HCT116 (cell line): ENCODE measurements at regions not wholly inside any gene's neighbourhood (a gene's known extent, or its start where the extent isn't known, plus 50 kb on each side); places are given as distances from the start of the nearest gene placed in this dataset.

Source experiments
- ATAC-seq: fragments of 200-7000 bp; cut with Tn5 transposase; 2 replicates; pipeline ENCODE4 v1.9.1; 2020; ENCODE audit warnings: mild to moderate bottlenecking, moderate library complexity
- BruUV-seq: library from RNA; stranded (reverse); fragments of 400-500 nt; replicated peaks from 2 replicates; lab custom pipeline; 2021; lab: Mats Ljungman, UMichigan
- CTCF ChIA-PET: fragments of 300-600 bp; sonication (Branson Sonifier 250); formaldehyde crosslinking; loops from one replicate; lab custom pipeline; 2021; ENCODE audit warnings: antibody characterized with exemption; lab: Charles Lee
- POLR2A ChIA-PET: fragments of 300-600, 350-600 bp; sonication (Branson Sonifier 250); formaldehyde crosslinking; loops from one replicate; lab custom pipeline; 2021; ENCODE audit warnings: antibody characterized with exemption; lab: Charles Lee
- RAD21 ChIA-PET, 2 experiments: fragments of 300-600 bp; sonication (Branson Sonifier 250); formaldehyde crosslinking; loops; one replicate each; lab custom pipeline; 2023; ENCODE audit warnings: low total read pairs in 2 of 2; ENCODE audit not compliant: uncharacterized antibody in 2 of 2, unreplicated experiment in 2 of 2, low non-redundant PET in 1 of 2; lab: Charles Lee
- DNase-seq: peaks from one replicate; pipeline ENCODE4 v3.0.0-alpha.2; 2010; ENCODE audit warnings: low read depth, low spot score
- H2AFZ ChIP-seq: fragments of 200-600 bp; shearing (Covaris generic), sonication (generic); 2 replicates; pipeline ENCODE4 v1.6.1; 2017; ENCODE audit warnings: low read depth, mixed run types, mixed read lengths, antibody characterized with exemption, low read length; ENCODE audit not compliant: poor library complexity, severe bottlenecking
- H3K27ac ChIP-seq: 2 replicates; pipeline ENCODE4 v1.5.1; 2012; ENCODE audit warnings: low read depth, low read length
- H3K27me3 ChIP-seq: fragments of 200-600 bp; sonication (generic); 2 replicates; pipeline ENCODE4 v1.6.1; 2016; ENCODE audit warnings: mixed run types, low read length, mixed read lengths; ENCODE audit not compliant: insufficient read depth
- H3K36me3 ChIP-seq, 2 experiments: fragments of 200-500 bp in 1 of 2; fragments of 200-600 bp in 1 of 2; sonication (Bioruptor generic) in 1 of 2; sonication (generic) in 1 of 2; 2 replicates each; pipeline versions ENCODE4 v1.5.1 to v1.6.1; 2014 to 2016; ENCODE audit warnings: low read length in 2 of 2, inconsistent platforms in 1 of 2, mixed read lengths in 1 of 2, mixed run types in 1 of 2; ENCODE audit not compliant: insufficient read depth in 2 of 2, control insufficient read depth in 1 of 2
- H3K4me1 ChIP-seq, 2 experiments: fragments of 200-600 bp in 1 of 2; sonication (generic) in 1 of 2; 2 replicates each; pipeline versions ENCODE4 v1.5.1 to v1.6.1; 2012 to 2017; ENCODE audit warnings: low read length in 2 of 2, inconsistent platforms in 1 of 2, mild to moderate bottlenecking in 1 of 2, mixed read lengths in 1 of 2, mixed run types in 1 of 2, moderate library complexity in 1 of 2; ENCODE audit not compliant: insufficient read depth in 2 of 2, control insufficient read depth in 1 of 2
- H3K4me2 ChIP-seq: fragments of 200-600 bp; sonication (generic); 2 replicates; pipeline ENCODE4 v1.6.1; 2017; ENCODE audit warnings: mixed run types, low read length, mixed read lengths
- H3K4me3 ChIP-seq, 2 experiments: fragments of 200-600 bp in 1 of 2; sonication (generic) in 1 of 2; replicated peaks in 1 of 2; 2 replicates each; pipeline ENCODE4 v1.5.1; 2011 to 2016; ENCODE audit warnings: low read length in 2 of 2, control low read depth in 1 of 2, low read depth in 1 of 2, mild to moderate bottlenecking in 1 of 2, mixed read lengths in 1 of 2, mixed run types in 1 of 2
- H3K79me2 ChIP-seq: fragments of 200-600 bp; sonication (generic); 2 replicates; pipeline ENCODE4 v1.6.1; 2017; ENCODE audit warnings: mild to moderate bottlenecking, mixed run types, low read length, moderate library complexity, mixed read lengths; ENCODE audit not compliant: insufficient read depth
- H3K9ac ChIP-seq: fragments of 200-600 bp; sonication (generic); 2 replicates; pipeline ENCODE4 v1.6.1; 2016; ENCODE audit warnings: low read length, mixed read lengths
- H3K9me2 ChIP-seq: fragments of 200-600 bp; sonication (generic), shearing (Covaris generic); 2 replicates; pipeline ENCODE4 v1.6.1; 2017; ENCODE audit warnings: mixed run types, mild to moderate bottlenecking, moderate library complexity; ENCODE audit not compliant: insufficient read depth
- H3K9me3 ChIP-seq, 2 experiments: fragments of 200-500 bp in 1 of 2; fragments of 200-600 bp in 1 of 2; sonication (Bioruptor generic) in 1 of 2; sonication (generic) in 1 of 2; 2 replicates each; pipeline ENCODE4 v1.6.1; 2014 to 2017; ENCODE audit warnings: low read length in 2 of 2, mixed read lengths in 2 of 2, inconsistent platforms in 1 of 2, low read depth in 1 of 2, mild to moderate bottlenecking in 1 of 2, mixed run types in 1 of 2, moderate library complexity in 1 of 2; ENCODE audit not compliant: control insufficient read depth in 1 of 2, insufficient read depth in 1 of 2
- H4K20me1 ChIP-seq: fragments of 200-600 bp; sonication (generic), shearing (Covaris generic); 2 replicates; pipeline ENCODE4 v1.6.1; 2017; ENCODE audit warnings: mixed run types, mild to moderate bottlenecking, moderate library complexity; ENCODE audit not compliant: insufficient read depth
- CBX3 ChIP-seq: IDR thresholded peaks from 2 replicates; pipeline ENCODE4 v1.6.1; 2012; ENCODE audit warnings: low read depth
- CEBPB ChIP-seq: IDR thresholded peaks from 2 replicates; pipeline ENCODE4 v1.6.1; 2012; ENCODE audit warnings: low read depth
- EGR1 ChIP-seq: IDR thresholded peaks from 2 replicates; pipeline ENCODE4 v1.6.1; 2012; ENCODE audit warnings: low read depth
- ELF1 ChIP-seq: IDR thresholded peaks from 2 replicates; pipeline ENCODE4 v1.6.1; 2012; ENCODE audit warnings: low read depth, borderline replicate concordance
- EZH2 ChIP-seq: fragments of 200-600 bp; sonication (generic); IDR thresholded peaks from 2 replicates; pipeline ENCODE4 v1.6.1; 2017; ENCODE audit warnings: antibody characterized with exemption, mixed run types
- EZH2phosphoT487 ChIP-seq: fragments of 200-600 bp; IDR thresholded peaks from 2 replicates; pipeline ENCODE4 v1.6.1; 2018; ENCODE audit warnings: antibody characterized with exemption, borderline replicate concordance
- FOSL1 ChIP-seq: IDR thresholded peaks from 2 replicates; pipeline ENCODE4 v1.6.1; 2012; ENCODE audit warnings: low read depth
- JUND ChIP-seq: IDR thresholded peaks from 2 replicates; pipeline ENCODE4 v1.6.1; 2012
- POLR2AphosphoS5 ChIP-seq: IDR thresholded peaks from 2 replicates; pipeline ENCODE4 v1.6.1; 2011; ENCODE audit warnings: mild to moderate bottlenecking, low read depth, low read length, moderate library complexity
- RAD21 ChIP-seq: IDR thresholded peaks from 2 replicates; pipeline ENCODE4 v1.6.1; 2012; ENCODE audit warnings: low read depth, mild to moderate bottlenecking
- SIN3A ChIP-seq: IDR thresholded peaks from 2 replicates; pipeline ENCODE4 v1.6.1; 2012; ENCODE audit warnings: low read depth
- SP1 ChIP-seq: IDR thresholded peaks from 2 replicates; pipeline ENCODE4 v1.6.1; 2012; ENCODE audit warnings: low read depth
- SRF ChIP-seq: IDR thresholded peaks from 2 replicates; pipeline ENCODE4 v1.6.1; 2012; ENCODE audit warnings: low read depth
- TCF7L2 ChIP-seq: IDR thresholded peaks from 2 replicates; pipeline ENCODE4 v1.7.0; 2011; ENCODE audit warnings: borderline replicate concordance, inconsistent platforms; ENCODE audit not compliant: insufficient read depth, insufficient read length; ENCODE audit errors: extremely low read depth
- YY1 ChIP-seq: IDR thresholded peaks from 2 replicates; pipeline ENCODE4 v1.6.1; 2011; ENCODE audit warnings: low read length, low read depth, moderate library complexity, mild to moderate bottlenecking; ENCODE audit not compliant: insufficient replicate concordance; ENCODE audit errors: extremely low read depth
- ZFX ChIP-seq: fragments of 450-650 bp; IDR thresholded peaks from 2 replicates; pipeline ENCODE4 v1.6.1; 2017
- ZNF274 ChIP-seq: fragments of 200-500 bp; sonication (Bioruptor generic); IDR thresholded peaks from 2 replicates; pipeline ENCODE4 v1.6.1; 2014; ENCODE audit warnings: mild to moderate bottlenecking, low read depth, low read length, inconsistent platforms
- intact Hi-C: fragments of 100-400 bp; cut with micrococcal nuclease; formaldehyde crosslinking; loops from 2 replicates; pipeline ENCODE4 v1.10.0; 2022
- TF ChIP-seq, protein P1 (sequence below), 3 experiments: fragments of 200-600 bp in 1 of 3; sonication (generic) in 1 of 3; IDR thresholded peaks in 2 of 3; conservative IDR thresholded peaks in 1 of 3; 2 replicates each; pipeline ENCODE4 v1.5.1; 2012 to 2017; ENCODE audit warnings: low read depth in 2 of 3, low read length in 2 of 3, antibody characterized with exemption in 1 of 3, borderline replicate concordance in 1 of 3, control low read depth in 1 of 3, mild to moderate bottlenecking in 1 of 3, mixed read lengths in 1 of 3, mixed run types in 1 of 3, moderate library complexity in 1 of 3; ENCODE audit not compliant: insufficient read depth in 1 of 3
- TF ChIP-seq, protein P2 (sequence below): IDR thresholded peaks from 2 replicates; pipeline ENCODE4 v1.6.1; 2012
- TF ChIP-seq, protein P3 (sequence below): IDR thresholded peaks from 2 replicates; pipeline ENCODE4 v1.6.1; 2011; ENCODE audit warnings: mild to moderate bottlenecking, low read length, moderate library complexity; ENCODE audit not compliant: insufficient replicate concordance; ENCODE audit errors: extremely low read depth
- TF ChIP-seq, protein P4 (sequence below): IDR thresholded peaks from 2 replicates; pipeline ENCODE4 v1.6.1; 2012

DNA sequence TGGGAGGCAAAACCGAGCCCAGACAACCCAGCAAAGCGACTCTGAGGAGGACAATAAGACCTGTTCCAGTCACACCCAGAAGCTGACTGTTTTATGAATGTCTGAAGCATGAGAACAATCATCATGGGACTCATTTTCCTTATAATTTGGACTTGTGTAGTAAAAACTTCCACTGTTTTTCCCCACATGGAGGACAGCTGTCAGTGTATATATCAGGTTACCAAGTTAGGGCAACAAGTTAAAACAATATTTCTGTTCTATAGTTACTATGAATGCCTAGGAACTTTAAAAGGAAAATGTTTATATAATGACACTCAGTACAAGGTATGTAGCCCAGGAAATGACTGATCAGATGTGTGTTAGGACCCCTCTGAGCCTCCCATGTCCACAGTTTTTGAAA is 528.2 kb upstream of the TSPY4 start (continued):
- TF ChIP-seq, protein P1, sequence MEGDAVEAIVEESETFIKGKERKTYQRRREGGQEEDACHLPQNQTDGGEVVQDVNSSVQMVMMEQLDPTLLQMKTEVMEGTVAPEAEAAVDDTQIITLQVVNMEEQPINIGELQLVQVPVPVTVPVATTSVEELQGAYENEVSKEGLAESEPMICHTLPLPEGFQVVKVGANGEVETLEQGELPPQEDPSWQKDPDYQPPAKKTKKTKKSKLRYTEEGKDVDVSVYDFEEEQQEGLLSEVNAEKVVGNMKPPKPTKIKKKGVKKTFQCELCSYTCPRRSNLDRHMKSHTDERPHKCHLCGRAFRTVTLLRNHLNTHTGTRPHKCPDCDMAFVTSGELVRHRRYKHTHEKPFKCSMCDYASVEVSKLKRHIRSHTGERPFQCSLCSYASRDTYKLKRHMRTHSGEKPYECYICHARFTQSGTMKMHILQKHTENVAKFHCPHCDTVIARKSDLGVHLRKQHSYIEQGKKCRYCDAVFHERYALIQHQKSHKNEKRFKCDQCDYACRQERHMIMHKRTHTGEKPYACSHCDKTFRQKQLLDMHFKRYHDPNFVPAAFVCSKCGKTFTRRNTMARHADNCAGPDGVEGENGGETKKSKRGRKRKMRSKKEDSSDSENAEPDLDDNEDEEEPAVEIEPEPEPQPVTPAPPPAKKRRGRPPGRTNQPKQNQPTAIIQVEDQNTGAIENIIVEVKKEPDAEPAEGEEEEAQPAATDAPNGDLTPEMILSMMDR (IDR thresholded peaks at IDR 0.05 in 2 of 3, conservative IDR thresholded peaks at IDR 0.05 in 1 of 3; ENCODE audit: borderline replicate concordance in 1 of 3, insufficient read depth in 1 of 3, low read depth in 2 of 3, low read length in 2 of 3), result no peak
- TF ChIP-seq SRF (no peak), ZFX (no peak), SIN3A (no peak), ELF1 (no peak)
- TF ChIP-seq, all 23 proteins: peak for 0

DNA sequence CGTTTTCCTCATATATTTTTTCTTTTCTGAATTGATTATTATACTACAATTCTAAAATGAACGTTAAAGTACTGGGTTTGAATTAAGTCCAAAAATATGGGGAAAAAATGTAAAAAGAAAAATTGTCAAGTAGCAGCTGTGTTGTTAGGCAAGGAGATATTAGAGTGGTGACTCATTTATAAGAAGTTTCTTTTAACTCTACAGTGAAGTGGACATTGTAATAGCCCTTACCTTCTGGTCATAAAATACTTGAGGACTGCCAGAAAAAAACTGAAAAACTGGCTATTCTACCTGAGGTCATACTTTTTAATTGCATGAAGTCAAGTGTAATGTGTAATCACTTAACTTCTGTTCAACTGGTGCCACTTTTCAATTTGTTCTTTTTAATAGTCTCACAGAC is 523.1 kb upstream of the TSPY4 start:
- H3K27ac ChIP-seq, result no peak overlapping the region
- DNase-seq (no peak), ATAC-seq (no peak)
- H2AFZ ChIP-seq, result no peak overlapping the region
- no peaks in the 10 kb centered on the region for H3K27me3 ChIP-seq
- no peaks in the 10 kb centered on the region for H3K9me2 ChIP-seq
- no peak overlapping the region for H3K4me2 ChIP-seq
- ChIA-PET RAD21 (no interaction called here), CTCF (no interaction called here), POLR2A (no interaction called here)
- intact Hi-C loops, result no loop called here
- H4K20me1 ChIP-seq, result no peaks in the 10 kb centered on the region
- H3K4me3 ChIP-seq, result no peak overlapping the region
- no TSS peak for BruUV-seq
- H3K79me2 ChIP-seq, result no peaks in the 10 kb centered on the region
- no peaks in the 10 kb centered on the region for H3K36me3 ChIP-seq
- no peaks in the 10 kb centered on the region for H3K9me3 ChIP-seq
- no peak overlapping the region for H3K9ac ChIP-seq
- H3K4me1 ChIP-seq, result no peaks in the 10 kb centered on the region
- TF ChIP-seq SP1 (no peak), EZH2phosphoT487 (no peak), ZNF274 (no peak), POLR2AphosphoS5 (no peak), RAD21 (no peak), YY1 (no peak), JUND (no peak), TCF7L2 (no peak), CEBPB (no peak), EGR1 (no peak), SRF (no peak), CBX3 (no peak), FOSL1 (no peak), EZH2 (no peak)
- TF ChIP-seq, protein P1 (IDR thresholded peaks at IDR 0.05 in 2 of 3, conservative IDR thresholded peaks at IDR 0.05 in 1 of 3; ENCODE audit: borderline replicate concordance in 1 of 3, insufficient read depth in 1 of 3, low read depth in 2 of 3, low read length in 2 of 3), result no peak
- TF ChIP-seq, protein P2, sequence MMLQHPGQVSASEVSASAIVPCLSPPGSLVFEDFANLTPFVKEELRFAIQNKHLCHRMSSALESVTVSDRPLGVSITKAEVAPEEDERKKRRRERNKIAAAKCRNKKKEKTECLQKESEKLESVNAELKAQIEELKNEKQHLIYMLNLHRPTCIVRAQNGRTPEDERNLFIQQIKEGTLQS, result no peak
- TF ChIP-seq, protein P3, sequence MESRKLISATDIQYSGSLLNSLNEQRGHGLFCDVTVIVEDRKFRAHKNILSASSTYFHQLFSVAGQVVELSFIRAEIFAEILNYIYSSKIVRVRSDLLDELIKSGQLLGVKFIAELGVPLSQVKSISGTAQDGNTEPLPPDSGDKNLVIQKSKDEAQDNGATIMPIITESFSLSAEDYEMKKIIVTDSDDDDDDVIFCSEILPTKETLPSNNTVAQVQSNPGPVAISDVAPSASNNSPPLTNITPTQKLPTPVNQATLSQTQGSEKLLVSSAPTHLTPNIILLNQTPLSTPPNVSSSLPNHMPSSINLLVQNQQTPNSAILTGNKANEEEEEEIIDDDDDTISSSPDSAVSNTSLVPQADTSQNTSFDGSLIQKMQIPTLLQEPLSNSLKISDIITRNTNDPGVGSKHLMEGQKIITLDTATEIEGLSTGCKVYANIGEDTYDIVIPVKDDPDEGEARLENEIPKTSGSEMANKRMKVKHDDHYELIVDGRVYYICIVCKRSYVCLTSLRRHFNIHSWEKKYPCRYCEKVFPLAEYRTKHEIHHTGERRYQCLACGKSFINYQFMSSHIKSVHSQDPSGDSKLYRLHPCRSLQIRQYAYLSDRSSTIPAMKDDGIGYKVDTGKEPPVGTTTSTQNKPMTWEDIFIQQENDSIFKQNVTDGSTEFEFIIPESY, result no peak
- TF ChIP-seq, protein P4, sequence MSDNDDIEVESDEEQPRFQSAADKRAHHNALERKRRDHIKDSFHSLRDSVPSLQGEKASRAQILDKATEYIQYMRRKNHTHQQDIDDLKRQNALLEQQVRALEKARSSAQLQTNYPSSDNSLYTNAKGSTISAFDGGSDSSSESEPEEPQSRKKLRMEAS, result no peak
